GM12874 (cell line): ENCODE measurements at regions not wholly inside any gene's neighbourhood (a gene's known extent, or its start where the extent isn't known, plus 50 kb on each side); places are given as distances from the start of the nearest gene placed in this dataset.

Source experiments
- TF ChIP-seq, protein P1 (sequence below): IDR thresholded peaks from 2 replicates; pipeline ENCODE4 v1.5.1; 2011; ENCODE audit warnings: low read depth, mild to moderate bottlenecking, control low read depth, low read length, moderate library complexity; ENCODE audit not compliant: insufficient read depth

DNA sequence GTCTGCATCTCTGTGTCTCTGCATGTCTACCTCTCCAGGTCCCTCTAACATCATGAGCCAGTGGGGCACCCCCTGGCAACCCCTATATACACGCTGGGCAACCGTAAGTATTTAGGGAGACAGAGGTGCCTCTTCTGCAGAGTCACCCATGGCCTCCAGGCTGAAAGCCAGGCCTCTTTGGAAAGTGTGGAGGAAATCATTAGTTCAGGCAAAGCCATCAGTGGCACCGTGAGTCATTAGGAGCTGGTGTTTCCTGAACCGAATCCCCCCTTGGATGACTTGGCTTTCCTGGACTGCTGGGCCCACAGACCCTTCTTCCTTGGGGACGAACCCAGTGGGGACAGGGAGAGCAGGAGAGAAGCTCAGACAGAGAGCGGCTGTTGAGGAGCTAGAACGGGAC lies 174.8 kb downstream of the OLFM1 start:
- TF ChIP-seq, protein P1, sequence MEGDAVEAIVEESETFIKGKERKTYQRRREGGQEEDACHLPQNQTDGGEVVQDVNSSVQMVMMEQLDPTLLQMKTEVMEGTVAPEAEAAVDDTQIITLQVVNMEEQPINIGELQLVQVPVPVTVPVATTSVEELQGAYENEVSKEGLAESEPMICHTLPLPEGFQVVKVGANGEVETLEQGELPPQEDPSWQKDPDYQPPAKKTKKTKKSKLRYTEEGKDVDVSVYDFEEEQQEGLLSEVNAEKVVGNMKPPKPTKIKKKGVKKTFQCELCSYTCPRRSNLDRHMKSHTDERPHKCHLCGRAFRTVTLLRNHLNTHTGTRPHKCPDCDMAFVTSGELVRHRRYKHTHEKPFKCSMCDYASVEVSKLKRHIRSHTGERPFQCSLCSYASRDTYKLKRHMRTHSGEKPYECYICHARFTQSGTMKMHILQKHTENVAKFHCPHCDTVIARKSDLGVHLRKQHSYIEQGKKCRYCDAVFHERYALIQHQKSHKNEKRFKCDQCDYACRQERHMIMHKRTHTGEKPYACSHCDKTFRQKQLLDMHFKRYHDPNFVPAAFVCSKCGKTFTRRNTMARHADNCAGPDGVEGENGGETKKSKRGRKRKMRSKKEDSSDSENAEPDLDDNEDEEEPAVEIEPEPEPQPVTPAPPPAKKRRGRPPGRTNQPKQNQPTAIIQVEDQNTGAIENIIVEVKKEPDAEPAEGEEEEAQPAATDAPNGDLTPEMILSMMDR: no peak

DNA sequence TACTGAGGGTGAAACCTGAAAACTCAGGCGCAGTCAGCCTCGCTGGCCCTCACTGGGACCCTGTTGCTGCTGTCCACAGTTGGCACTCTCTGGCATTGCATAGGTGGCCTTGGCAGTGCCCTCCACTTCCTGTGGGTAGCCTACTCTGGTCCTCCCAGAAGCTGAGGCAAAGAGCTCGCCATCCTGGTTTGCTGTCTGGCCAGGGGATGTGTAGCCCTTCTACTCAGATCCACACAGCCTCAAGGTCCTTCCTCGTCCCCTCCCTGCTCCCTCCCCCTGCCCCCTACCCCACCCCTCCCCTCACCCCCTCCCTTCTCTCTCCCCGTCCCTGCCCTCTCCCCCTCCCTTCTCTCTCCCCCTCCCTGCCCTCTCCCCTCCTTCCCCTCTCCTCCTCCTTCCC lies 176.0 kb downstream of the OLFM1 start:
- TF ChIP-seq, protein P1: no peak

DNA sequence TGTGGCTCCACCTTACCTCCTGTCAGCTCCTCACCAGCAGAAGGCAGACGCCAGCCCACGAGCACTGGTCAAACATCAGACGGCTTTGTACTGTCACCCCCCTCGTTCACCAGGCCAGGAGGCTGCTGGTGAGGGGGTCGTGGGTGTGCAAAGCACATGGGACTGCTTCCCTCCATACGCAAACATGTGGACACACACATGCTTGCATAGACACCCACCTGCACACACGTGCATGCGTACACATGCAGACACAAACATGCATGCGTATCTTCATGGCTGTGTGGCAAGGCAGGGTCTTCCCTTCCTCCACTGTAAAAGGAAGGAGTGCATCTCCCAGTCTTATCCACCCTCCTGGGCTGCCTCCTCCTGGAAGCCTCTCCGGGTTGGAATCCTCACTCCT lies 178.5 kb downstream of the OLFM1 start:
- TF ChIP-seq, protein P1: no peak

DNA sequence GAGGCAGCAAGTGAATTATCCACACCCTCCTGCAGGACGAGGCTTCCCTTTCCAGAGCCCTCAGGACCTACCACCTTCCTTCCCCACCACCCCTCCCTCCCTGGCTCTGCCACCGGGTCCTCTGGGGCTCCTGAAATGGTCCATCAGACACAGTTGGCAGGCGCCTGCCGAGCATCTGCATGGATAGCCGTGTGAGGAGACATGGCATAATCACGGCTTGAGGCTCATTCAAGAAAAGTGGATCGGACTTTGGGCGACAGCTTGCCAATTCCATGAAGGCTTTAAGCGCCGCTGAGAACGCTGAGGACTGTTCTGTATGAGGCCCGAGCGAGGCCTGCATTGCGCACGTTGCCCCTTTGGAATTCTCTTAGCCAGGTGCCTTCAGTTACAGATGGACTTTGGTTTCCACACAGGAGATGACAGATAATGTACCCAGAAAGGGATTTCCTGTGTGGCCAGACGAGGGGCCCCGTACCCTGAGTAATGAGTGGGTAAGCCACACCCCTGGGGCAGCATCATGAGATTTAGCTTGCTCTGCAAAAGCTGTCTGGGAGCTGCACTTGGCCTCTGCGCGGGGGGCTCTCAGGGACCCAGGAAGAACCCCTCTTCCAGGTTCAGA lies 179.8 kb downstream of the OLFM1 start:
- TF ChIP-seq, protein P1: no peak

DNA sequence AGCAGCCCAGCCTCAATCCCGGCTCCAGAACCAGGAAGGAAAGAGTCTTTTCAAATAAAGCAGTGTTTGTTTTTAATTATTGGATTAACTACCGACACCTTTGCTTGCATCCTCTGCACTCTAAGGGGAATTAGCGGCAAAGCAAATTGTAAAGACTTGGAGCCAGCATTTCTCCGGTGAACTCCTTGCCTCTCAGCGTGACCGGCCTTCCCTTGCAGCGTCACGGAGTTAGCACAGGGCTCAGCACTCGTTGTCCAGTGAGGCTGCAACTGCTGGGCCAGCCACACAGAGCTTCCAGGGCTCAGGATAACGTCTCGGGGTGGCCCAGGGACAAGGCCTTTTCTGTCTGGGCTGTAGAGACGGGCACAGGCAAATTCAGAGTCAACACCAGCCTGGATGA lies 180.6 kb downstream of the OLFM1 start:
- TF ChIP-seq, protein P1: no peak

DNA sequence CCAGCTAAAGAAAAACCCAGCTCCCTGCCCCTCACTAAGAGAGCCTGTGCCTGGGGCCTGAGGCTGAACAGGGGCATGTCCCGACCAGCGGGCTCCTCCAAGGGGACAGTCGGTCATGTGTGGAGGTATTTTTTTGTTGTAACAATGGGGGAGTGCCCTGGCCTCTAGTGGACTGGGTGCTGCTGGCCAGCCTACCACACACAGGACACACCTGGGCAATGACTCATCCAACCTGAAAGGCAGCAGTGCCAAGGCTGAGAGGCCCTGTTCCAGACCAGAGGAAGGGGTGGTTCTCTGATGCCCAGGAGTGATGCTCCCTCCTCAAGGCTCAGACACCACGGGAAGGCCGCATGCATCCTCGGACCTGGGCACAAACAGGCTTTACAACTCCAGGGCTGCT lies 181.5 kb downstream of the OLFM1 start:
- TF ChIP-seq, protein P1: no peak

DNA sequence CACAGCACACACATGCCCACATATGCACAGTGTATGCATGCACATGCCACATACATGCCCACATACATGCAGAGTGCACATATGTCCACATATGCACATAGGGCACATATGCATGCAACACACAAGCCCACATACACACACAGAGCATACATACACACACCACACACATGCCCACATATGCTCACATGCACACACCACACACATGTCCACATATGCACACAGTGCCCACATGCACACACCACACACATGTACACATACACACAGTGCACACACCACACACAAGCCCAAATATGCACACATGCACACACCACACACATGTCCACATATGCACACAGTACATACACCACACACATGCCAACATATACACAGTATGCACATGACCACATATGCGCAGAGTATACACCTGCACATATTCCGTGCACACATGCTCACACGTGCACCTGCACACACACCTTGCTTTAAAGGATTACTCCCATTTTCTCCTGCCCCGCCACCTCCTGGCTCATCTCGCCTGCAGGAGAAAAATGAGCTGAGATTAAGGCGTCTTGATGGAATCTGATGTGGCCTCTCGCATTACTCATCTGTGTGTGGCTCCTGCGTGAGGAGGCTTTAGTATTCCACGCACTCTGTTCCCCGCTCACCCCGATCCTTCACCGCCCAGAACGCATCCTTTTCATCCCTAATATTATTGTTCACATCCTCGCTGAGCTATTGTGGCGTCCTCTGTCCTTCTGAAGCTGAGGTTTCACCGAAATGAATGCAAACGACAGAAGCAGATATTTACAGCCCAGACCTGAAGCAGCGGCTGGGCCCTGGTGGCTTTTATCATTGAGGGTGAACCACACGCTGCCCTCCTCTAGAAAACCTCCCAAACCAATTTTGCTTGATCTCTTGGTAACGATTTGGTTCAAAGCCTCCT lies 182.7 kb downstream of the OLFM1 start:
- TF ChIP-seq, protein P1: no peak
